ENCODE measurements at regions not wholly inside any gene's neighbourhood (a gene's known extent, or its start where the extent isn't known, plus 50 kb on each side); places are given as distances from the start of the nearest gene placed in this dataset.

DNA sequence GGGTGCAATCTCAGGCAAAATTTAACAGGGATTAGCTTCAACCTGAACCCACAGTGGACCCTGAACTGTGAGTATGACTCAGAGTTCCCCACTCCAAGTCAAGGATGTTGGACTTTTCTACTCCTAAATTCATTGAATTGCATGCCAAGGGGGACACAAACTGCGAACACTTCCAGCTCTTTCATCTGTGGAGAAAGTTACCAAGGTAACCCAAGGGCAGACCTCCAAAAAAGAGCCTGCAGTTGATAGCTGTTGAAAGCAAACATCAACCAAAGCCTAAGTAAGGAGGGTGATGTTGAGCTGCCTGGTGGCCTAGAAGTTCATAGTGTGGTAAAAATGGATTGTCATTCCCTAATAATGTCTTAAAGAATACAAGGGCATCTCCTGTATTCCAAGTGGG lies 1242.9 kb downstream of the C4orf33 start:
- TF ChIP-seq, protein P1, sequence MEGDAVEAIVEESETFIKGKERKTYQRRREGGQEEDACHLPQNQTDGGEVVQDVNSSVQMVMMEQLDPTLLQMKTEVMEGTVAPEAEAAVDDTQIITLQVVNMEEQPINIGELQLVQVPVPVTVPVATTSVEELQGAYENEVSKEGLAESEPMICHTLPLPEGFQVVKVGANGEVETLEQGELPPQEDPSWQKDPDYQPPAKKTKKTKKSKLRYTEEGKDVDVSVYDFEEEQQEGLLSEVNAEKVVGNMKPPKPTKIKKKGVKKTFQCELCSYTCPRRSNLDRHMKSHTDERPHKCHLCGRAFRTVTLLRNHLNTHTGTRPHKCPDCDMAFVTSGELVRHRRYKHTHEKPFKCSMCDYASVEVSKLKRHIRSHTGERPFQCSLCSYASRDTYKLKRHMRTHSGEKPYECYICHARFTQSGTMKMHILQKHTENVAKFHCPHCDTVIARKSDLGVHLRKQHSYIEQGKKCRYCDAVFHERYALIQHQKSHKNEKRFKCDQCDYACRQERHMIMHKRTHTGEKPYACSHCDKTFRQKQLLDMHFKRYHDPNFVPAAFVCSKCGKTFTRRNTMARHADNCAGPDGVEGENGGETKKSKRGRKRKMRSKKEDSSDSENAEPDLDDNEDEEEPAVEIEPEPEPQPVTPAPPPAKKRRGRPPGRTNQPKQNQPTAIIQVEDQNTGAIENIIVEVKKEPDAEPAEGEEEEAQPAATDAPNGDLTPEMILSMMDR (IDR thresholded peaks at IDR 0.05) = no peak
- TF ChIP-seq POLR2A (IDR thresholded peaks at IDR 0.05) = no peak
- TF ChIP-seq POLR2AphosphoS5 (IDR thresholded peaks at IDR 0.05) = no peak
